CD1c-positive myeloid dendritic cell (primary cell): ENCODE measurements at regions not wholly inside any gene's neighbourhood (a gene's known extent, or its start where the extent isn't known, plus 50 kb on each side); places are given as distances from the start of the nearest gene placed in this dataset.

ENCODE experiments used
- DNase-seq: peaks from one replicate; pipeline ENCODE4 v3.0.0-alpha.2; 2016; ENCODE audit errors: extremely low spot score

DNA sequence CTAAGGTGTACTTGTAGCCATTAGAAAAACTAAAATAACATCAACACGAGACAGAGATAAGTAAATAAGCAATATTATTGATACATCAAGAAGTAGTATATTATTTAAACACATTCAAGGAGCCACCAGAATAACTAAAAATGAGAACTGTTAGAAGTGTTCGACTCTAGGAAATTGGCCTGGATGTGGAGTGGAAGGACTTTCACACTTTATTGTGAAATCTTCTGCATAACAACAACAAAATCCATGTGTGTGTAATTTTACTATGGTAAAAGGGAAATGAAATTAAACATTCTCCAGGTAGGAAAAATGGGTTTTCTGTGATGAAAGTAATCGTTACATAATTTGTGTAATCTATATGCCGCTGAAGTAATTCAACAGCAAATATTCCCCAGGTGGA lies 96.3 kb upstream of the RNF152 start:
- no peak for DNase-seq

DNA sequence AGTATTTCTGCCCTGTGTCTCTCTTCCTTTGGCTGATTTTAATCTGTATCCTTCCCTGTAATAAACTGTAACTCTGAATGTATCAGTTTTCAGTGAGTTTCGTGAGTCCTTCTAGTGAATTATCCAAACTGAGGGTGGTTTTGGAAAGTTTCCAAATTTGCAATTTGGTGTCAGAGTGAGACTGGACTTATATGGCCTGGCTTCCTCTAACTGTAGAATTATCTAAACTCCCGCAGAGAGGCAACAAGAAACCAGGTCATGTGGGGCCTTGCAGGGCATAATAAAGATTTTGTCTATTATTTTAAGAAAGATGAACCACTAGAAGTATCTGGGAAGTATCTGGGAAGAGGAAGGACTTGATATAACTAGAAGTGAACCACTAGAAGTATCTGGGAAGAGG lies 95.3 kb upstream of the RNF152 start:
- DNase-seq = peak; percentile 60

DNA sequence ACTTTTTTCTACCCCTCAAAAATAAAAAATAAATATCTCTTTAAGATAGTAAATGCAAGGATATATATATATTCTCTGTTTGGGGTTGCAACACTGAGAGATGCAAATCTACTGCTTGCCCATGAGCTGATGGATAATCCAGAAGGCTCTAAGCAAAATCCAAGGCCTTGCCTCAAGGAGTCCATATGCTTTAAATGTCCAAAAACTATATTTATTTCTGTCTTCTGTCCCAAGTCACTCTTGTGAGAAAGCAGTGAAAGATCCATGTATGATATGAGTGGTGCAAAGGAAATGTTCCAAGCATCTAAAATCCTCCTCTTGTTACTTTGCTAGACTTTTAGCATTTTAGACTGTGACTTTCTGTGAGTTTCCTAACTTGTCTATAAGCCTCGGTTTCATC lies 92.9 kb upstream of the RNF152 start:
- DNase-seq = no peak

GRCh38 chr18:61984349-61984748 lies 91.5 kb upstream of the RNF152 start:
- DNase-seq = no peak

DNA sequence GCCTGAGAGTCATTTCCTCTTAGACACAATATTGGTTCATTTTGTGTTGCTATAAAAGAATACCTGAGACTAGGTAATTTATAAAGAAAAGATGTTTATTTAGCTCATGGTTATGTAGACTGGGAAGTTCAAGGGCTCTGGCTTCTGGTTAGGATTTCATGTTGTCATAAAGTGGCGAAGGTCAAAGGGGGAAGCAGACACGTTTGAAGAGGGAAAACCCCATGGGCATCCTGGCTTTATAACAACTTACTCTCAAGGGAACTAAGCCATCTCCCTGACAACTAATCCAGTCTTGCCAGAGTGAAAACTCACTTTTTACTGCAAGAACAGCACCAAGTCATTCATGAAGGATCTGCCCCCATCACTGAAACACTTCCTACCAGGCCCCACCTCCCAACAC lies 89.7 kb upstream of the RNF152 start:
- DNase-seq = peak; percentile 44

GRCh38 chr18:61980355-61980754 lies 87.5 kb upstream of the RNF152 start:
- peak; percentile 30 for DNase-seq

DNA sequence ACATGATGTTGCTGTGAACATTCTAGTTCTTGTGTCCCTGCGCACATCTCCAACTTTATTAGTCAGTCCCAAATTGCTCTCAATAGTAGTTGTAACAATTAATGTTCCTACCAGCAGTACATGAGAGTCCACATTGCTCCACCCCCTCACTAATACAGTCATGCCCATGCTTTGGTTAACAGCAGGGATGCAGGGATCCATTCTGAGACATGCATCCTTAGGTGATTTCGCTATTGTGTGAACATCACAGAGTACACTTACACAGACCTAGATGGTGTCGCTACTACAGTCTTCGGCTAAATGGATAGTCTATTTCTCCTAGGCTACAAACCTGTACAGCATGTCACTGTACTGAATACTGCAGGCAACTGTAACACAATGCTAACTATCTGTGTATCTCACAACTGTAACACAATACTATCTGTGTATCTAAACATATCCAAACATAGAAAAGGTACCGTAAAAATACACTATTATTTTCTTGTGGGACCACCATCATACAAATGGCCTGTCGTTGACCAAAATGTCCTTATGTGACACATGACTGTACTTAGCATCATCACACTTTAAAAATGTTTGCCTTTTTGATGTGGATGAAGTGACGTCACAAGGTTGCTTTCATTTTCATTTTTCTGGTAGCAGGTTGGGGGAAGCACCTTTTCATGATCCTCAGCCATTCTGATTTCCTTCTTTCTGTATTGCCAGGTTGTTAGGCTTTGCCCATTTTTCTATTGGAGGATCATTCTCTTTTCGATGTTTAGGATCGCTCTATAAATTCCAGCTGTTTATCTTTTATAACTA lies 82.9 kb upstream of the RNF152 start:
- DNase-seq = peak; percentile 32

DNA sequence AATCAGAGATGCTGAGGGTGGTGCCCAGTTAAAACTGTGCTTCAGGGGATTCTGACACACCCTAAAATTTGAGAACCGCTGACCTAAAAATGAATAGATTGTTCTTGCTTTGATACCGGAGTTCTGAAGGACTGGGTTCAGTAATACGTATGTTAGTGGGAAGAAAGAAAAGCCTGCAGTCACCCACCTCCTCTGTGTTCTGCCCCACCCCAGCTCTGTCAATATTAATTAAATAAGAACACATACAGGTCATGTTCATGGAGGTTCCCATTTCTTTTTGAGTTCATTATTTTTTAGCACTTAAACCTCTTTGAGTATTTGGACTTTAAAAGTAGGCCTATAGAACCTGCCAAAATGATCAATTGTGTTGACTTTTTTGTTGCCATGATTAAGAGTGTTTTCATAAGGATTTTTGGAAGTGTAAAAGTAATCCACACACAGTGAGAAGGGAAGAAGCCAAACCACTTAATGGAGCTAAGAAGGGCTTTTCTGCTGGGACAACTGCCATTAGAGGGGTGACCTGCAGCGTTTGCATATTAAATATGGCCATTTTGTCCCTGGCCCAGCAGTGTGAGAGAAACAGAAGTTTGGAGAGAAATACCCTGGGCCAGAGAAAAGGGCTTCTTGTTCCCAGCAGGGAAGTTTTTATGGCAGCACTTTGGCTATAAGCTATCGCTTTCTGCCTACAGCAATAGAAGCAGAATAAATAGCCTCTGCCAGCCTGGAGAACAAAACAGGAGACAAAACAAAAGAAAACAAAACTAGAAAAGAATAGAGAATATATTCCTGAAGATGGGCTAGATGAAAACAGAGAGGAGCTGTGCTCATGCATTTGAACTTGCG lies 80.7 kb upstream of the RNF152 start:
- DNase-seq = no peak

DNA sequence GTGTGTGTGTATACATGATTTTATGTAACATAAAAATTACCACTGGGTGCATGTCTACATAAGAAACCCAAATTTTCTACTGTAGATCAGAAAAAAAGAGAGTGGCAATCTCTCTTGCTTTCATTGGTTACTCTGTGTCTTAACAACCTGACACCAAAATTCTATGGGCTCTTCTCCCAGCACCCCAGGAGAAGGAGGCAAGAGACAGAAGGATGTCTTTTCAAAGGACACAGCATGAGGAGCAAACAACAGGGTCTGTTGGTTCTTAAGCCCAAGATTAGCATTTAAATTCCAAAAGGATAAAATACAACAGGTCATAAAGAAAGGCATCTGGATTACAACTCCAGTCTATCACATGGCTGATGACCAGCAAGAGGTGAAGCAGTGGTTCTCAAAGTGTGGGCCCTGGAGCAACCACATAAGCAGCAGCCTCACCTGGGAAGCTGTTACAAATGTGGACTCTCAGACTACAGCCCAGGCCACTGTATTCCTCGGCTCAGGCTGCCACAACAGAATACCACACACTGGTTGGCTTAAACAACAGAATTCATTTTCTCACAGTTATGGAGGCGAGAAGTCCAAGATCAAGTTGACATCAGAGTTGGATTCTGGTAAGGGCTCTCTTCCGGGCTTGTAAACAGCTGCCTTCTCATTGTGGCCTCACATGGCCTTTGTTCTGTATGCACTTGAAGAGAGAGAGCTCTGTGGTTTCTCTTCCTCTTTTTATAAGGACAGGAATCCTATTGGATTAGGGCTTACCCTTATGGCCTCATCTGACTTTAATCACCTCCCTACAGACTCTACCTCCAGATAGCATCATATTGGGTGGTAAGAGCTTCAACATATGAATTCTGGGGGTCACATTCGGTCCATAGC lies 79.8 kb upstream of the RNF152 start:
- DNase-seq = peak; percentile 74

DNA sequence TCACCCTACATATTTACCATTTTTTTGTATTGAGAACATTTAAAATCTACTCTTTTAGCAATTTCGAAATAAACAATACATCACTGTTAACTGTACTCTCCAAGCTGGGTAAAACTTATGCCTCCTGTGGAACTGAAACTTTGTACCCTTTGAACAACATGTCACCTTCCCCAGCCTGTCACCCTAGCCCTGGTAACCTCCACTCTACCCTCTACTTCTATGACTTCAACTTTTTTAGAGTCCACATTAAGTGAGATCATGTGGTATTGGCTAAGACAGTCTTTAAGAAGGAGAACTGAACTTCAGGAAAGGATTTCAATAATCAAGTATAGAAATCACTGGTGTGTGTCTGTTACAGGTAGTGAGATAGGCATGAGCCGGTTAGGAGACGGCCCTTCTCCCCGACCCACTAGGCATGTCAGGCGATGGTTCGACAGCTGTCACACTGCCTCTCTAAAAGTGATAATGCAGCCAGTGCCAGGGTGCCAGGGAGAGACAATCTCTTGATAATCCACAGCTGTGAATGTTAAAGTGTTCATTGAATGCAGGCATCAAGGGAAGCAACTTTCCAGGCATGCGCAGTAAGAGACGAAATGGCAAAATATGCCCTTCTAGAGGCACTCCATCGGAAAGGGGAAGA lies 74.6 kb upstream of the RNF152 start:
- peak; percentile 56 for DNase-seq

DNA sequence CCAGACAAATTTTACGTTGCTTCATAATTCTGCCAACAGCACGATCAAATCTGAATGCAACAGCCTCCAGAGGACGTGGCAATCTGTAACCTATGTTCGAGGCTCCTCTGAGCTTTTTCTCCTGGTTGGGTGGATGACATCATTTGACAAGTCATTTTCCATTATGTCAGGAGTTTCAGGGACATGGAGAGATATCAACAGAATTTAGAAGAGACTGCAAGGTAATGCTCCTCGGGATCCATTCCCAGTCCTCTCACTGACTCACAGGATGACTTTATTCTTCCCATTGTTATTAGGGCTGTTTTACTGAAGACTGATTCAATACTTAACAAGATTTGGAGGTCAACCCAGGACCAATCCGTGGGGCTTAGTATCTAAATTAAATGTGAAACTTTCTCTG lies 72.5 kb upstream of the RNF152 start:
- DNase-seq = no peak

DNA sequence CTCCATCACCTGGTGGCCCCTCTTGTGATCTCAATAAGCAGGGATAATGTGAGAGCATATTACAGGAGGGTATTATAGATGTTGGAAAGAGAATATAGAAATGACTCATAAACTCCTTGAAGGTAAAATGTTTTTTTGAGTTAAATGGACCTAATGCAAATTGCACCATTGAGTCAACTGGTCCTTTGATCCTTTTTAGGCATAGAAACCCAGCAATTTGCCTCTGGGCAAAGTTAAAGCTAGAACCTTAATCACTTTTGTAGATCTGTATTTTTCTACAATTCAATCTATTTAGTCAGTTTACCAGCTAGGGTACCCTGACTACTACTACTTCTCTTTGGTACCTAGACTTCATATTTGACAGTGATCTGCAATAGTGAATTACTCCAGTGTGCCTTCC lies 71.8 kb upstream of the RNF152 start:
- no peak for DNase-seq

DNA sequence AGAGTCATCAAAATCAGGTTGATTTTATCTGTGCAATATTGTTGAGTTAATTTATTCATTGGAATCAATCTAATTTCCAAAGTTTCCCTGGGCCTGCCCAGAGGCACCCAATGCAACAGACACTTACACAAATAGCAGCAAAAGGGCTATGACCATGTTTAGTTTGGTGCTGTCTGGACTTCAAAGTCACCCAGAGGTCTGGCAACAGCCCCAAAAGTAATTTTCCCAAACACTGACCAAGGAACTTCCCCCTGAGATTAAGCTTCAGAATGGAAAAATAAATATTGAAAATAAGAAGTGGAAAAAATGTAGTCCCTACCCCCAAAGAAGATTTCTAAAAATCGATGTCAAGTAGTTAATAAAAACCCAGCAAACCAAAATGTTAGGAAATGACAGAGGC lies 70.9 kb upstream of the RNF152 start:
- DNase-seq = no peak

DNA sequence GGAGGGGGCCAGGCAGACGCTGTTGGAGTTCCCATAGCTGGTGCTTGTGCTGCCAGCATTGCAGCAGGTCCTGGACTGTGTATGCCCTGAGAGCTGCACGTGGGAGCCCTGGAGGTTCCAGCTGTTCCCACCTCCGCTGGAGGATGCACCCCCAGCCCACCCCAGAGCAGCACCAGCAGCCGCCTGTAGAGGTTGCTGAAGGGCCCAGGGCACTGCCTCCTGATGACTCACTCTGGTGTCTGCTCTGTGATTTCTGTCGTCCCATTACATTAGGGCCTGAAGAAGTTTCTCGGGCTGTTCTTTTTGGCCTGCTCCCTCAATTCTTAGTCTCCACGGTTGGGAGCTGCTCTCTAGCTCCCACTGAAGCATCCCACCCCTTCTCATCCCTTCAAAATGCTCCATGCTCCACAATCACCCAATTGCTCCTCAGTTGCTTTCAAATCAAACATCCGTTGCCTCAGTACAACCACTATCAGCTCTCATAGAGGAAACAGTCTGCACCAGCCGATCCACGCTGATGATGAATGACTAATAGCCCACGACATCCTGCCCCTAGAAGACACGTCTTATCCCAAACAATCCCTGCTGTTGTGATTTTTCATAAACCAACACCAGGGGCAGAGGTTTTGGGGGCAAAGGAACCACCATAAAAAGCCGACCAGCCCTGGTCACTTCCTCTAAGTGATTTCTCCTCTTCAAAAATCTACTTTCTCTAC lies 65.2 kb upstream of the RNF152 start:
- no peak for DNase-seq

DNA sequence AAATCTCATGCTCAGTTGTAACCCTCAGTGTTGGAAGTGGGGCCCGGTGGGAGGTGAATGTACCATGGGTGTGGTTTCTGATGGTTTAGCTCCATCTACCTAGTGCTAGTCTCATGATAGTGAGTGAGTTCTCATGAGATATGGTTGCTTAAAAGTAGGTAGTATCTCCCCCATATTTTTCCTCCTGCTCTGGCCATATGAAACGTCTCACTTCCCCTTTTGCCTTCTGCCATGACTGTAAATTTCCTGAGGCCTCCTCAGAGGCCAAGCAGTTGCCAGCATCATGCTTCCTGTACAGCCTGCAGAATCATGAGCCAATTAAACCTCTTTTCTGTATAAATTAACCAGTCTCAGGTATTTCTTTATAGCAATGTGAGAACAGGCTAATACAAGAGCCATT lies 62.8 kb upstream of the RNF152 start:
- DNase-seq = peak; percentile 39

DNA sequence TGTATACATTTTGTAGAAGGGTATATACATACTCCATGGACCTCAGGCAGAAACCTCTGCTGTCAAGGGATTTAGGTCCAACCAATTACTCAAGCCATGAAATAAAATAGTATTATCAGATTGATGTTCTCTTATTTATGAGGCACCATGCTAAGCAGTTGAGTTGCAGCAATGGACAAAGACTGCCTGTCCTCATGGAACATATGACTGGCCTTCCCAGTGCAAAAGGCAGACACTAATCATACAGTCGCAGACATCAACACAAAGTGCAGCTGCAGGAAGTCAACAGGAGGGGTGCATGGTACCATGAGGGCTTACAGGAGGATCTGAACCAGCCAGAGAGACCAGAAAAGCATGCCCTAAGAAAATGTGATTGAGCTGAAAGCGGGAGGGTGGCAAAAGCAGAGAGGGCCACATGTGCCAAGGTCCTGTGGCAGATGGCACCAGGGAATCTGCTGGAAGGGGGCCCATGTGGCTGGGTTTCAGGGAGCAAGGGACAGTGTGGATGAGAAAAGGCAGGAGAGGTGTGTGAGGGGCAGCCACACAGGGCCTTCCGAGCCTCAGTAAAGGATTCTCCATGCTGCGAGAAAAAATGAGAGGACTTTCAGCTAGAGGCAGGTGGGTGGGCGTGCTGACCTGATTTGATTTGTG lies 61.4 kb upstream of the RNF152 start:
- no peak for DNase-seq

DNA sequence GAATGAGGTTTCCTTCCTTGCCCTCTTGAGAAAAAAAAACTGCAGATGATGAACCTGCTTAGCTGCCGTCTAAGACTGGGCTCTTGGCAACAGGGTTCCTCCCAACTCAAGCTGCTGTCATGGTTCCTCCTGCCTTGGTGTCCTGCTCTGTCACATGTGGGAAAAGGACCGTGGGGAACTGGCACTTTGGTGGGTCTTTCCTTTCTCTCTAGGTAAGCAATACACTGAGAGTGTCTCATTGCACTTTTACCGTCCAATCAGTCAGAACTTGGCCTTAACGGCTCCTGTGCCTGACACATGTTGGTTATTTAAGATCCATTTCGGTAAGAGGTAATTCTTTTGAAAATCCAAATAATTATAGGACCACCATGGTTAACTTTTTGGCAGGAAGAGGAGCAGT lies 60.8 kb upstream of the RNF152 start:
- DNase-seq = no peak

DNA sequence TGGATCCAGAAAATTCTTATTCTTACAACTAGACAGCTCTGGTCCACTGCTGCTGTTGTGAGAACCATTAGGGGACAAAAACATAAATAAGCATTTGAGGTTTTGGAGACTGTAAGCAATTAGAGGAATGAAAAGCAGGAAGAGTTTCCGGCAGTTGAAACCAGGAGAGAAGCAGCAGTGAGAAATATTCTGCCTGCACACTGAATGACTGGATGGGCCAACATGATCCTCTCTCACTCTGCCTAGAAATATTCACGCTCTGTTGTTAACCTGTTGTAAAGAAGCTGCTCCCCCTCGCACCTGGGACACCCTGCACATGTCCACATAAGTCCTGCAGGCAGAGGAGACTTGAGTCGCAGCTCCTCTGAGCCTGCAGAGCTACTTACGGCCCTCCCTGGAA lies 60.4 kb upstream of the RNF152 start:
- no peak for DNase-seq

DNA sequence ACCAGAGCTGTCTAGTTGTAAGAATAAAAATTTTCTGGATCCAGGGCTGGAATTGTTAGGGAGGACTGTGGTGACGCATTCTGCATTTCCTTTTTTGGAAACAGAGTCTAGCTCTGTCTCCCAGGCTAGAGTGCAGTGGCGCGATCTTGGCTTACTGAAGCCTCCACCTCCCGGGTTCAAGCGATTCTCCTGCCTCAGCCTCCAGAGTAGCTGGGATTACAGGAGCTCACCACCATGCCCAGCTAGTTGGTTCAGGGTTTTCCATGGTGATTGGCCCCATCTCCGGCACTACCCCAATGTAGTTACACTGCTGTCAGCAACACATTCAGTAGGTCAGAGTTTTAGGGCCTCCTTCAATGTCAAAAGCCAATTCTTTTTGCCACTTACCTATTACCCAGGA lies 58.6 kb upstream of the RNF152 start:
- DNase-seq = no peak

- no peak for DNase-seq
Measured at GRCh38 chr18:61950371-61950770, 57.6 kb upstream of the RNF152 start.

GRCh38 chr18:61949946-61950345 lies 57.1 kb upstream of the RNF152 start:
- DNase-seq = no peak
